ENCODE measurements at regions not wholly inside any gene's neighbourhood (a gene's known extent, or its start where the extent isn't known, plus 50 kb on each side); places are given as distances from the start of the nearest gene placed in this dataset.

- H3K4me1 ChIP-seq (ENCODE audit: control insufficient read depth, insufficient read depth, low read length): no peaks in the 10 kb centered on the region
- H3K4me3 ChIP-seq (ENCODE audit: low read depth, low read length): no peak overlapping the region
- H3K9me3 ChIP-seq (ENCODE audit: control insufficient read depth, insufficient read depth, low read length): no peaks in the 10 kb centered on the region
- H3K27me3 ChIP-seq (ENCODE audit: control insufficient read depth, insufficient read depth, low read length): no peaks in the 10 kb centered on the region
- H3K9ac ChIP-seq (ENCODE audit: low read depth, low read length): no peak overlapping the region
- H3K36me3 ChIP-seq (ENCODE audit: control insufficient read depth, insufficient read depth, low read length): no peaks in the 10 kb centered on the region
Measured at GRCh38 chr7:1380821-1381580, 78.3 kb downstream of the MICALL2 start.

- Histone ChIP-seq H3K4me3 (ENCODE audit: low read depth, low read length) (no peak overlapping the region), H3K36me3 (ENCODE audit: control insufficient read depth, insufficient read depth, low read length) (no peaks in the 10 kb centered on the region), H3K9ac (ENCODE audit: low read depth, low read length) (no peak overlapping the region), H3K27me3 (ENCODE audit: control insufficient read depth, insufficient read depth, low read length) (no peaks in the 10 kb centered on the region), H3K4me1 (ENCODE audit: control insufficient read depth, insufficient read depth, low read length) (no peaks in the 10 kb centered on the region), H3K9me3 (ENCODE audit: control insufficient read depth, insufficient read depth, low read length) (no peaks in the 10 kb centered on the region)
Measured at GRCh38 chr7:1382553-1383397, 76.5 kb downstream of the MICALL2 start.

- Histone ChIP-seq H3K9me3 (ENCODE audit: control insufficient read depth, insufficient read depth, low read length) (no peaks in the 10 kb centered on the region), H3K4me3 (ENCODE audit: low read depth, low read length) (no peak overlapping the region), H3K27me3 (ENCODE audit: control insufficient read depth, insufficient read depth, low read length) (no peaks in the 10 kb centered on the region), H3K36me3 (ENCODE audit: control insufficient read depth, insufficient read depth, low read length) (no peaks in the 10 kb centered on the region), H3K9ac (ENCODE audit: low read depth, low read length) (no peak overlapping the region), H3K4me1 (ENCODE audit: control insufficient read depth, insufficient read depth, low read length) (no peaks in the 10 kb centered on the region)
Measured at GRCh38 chr7:1383398-1384112, 75.7 kb downstream of the MICALL2 start.

DNA sequence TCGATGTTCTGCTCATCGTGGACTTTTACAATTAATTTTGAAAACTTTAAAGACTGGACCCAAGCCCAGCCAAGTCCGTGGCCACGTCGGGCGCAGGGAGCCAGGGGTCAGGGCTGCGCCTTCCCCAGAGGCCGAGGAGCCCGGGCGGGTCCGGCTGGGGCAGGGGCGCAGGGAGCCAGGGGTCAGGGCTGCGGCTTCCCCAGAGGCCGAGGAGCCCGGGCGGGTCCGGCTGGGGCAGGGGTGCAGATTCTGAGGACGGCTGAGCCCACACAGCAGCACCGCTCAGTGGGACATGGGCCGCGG, 75.2 kb downstream of the MICALL2 start:
- Histone ChIP-seq H3K9me3 (ENCODE audit: control insufficient read depth, insufficient read depth, low read length) (no peaks in the 10 kb centered on the region), H3K36me3 (ENCODE audit: control insufficient read depth, insufficient read depth, low read length) (no peaks in the 10 kb centered on the region), H3K4me3 (ENCODE audit: low read depth, low read length) (no peak overlapping the region), H3K27me3 (ENCODE audit: control insufficient read depth, insufficient read depth, low read length) (no peaks in the 10 kb centered on the region), H3K4me1 (ENCODE audit: control insufficient read depth, insufficient read depth, low read length) (no peaks in the 10 kb centered on the region), H3K9ac (ENCODE audit: low read depth, low read length) (no peak overlapping the region)
